Naive thymus-derived CD4-positive, alpha-beta T cell (primary cell): ENCODE measurements at regions not wholly inside any gene's neighbourhood (a gene's known extent, or its start where the extent isn't known, plus 50 kb on each side); places are given as distances from the start of the nearest gene placed in this dataset.

ENCODE experiments used
- ATAC-seq: fragments of 150-1000 bp; cut with Tn5 transposase; 2 replicates; pipeline ENCODE4 v1.10.0; 2021; ENCODE audit warnings: mild to moderate bottlenecking, moderate library complexity
- CTCF ChIA-PET: fragments of 350-600 bp; sonication (Branson Sonifier 250); formaldehyde crosslinking; loops from one replicate; lab custom pipeline; 2021; ENCODE audit warnings: antibody characterized with exemption; lab: Charles Lee
- POLR2A ChIA-PET: fragments of 350-600 bp; sonication (Branson Sonifier 250); formaldehyde crosslinking; loops from one replicate; lab custom pipeline; 2021; ENCODE audit warnings: antibody characterized with exemption, inconsistent platforms; lab: Charles Lee
- DNase-seq, 9 donors: peaks; one replicate each; pipeline versions ENCODE4 v3.0.0 to v3.0.0-alpha.2; 2020 to 2022; ENCODE audit warnings: mixed read lengths in 1 of 9
- H3K27ac ChIP-seq: one replicate; pipeline ENCODE4 v1.7.0; 2013; ENCODE audit warnings: mild to moderate bottlenecking, low read depth, low read length, moderate library complexity
- H3K27me3 ChIP-seq, 2 donors: one replicate each; pipeline ENCODE4 v1.7.0; 2013; ENCODE audit warnings: low read length in 2 of 2, mild to moderate bottlenecking in 2 of 2, moderate library complexity in 2 of 2; ENCODE audit not compliant: control insufficient read depth in 2 of 2, insufficient read depth in 2 of 2
- H3K36me3 ChIP-seq, 3 experiments: 1 replicate in 2 of 3; 2 replicates in 1 of 3; pipeline ENCODE4 v1.7.0; 2013; ENCODE audit warnings: low read length in 3 of 3, mild to moderate bottlenecking in 3 of 3, moderate library complexity in 1 of 3; ENCODE audit not compliant: insufficient read depth in 3 of 3, control insufficient read depth in 2 of 3
- H3K4me1 ChIP-seq, 2 donors: one replicate each; pipeline ENCODE4 v1.7.0; 2013; ENCODE audit warnings: low read length in 2 of 2, mild to moderate bottlenecking in 2 of 2, moderate library complexity in 1 of 2; ENCODE audit not compliant: control insufficient read depth in 2 of 2, insufficient read depth in 2 of 2
- H3K4me3 ChIP-seq: 2 replicates; pipeline ENCODE4 v1.7.0; 2013; ENCODE audit warnings: mild to moderate bottlenecking, low read length
- H3K9me3 ChIP-seq, 3 experiments: 1 replicate in 2 of 3; 2 replicates in 1 of 3; pipeline ENCODE4 v1.7.0; 2013; ENCODE audit warnings: low read length in 3 of 3; ENCODE audit not compliant: control insufficient read depth in 2 of 3
- H3K27ac Mint-ChIP-seq, 9 donors: one replicate each; pipeline ENCODE4 v1.8.0; 2020 to 2022; ENCODE audit warnings: mixed read lengths in 9 of 9, mild to moderate bottlenecking in 8 of 9, moderate library complexity in 5 of 9, inconsistent platforms in 2 of 9
- H3K27me3 Mint-ChIP-seq, 5 donors: one replicate each; pipeline ENCODE4 v1.8.0; 2021 to 2022; ENCODE audit warnings: mixed read lengths in 5 of 5, mild to moderate bottlenecking in 1 of 5
- H3K36me3 Mint-ChIP-seq, 5 donors: one replicate each; pipeline ENCODE4 v1.8.0; 2020 to 2022; ENCODE audit warnings: mixed read lengths in 5 of 5, mild to moderate bottlenecking in 3 of 5, inconsistent platforms in 1 of 5
- H3K4me1 Mint-ChIP-seq, 7 donors: one replicate each; pipeline ENCODE4 v1.8.0; 2020 to 2022; ENCODE audit warnings: mixed read lengths in 7 of 7, mild to moderate bottlenecking in 3 of 7, inconsistent platforms in 1 of 7
- H3K4me3 Mint-ChIP-seq, 10 donors: one replicate each; pipeline ENCODE4 v1.8.0; 2020 to 2022; ENCODE audit warnings: mild to moderate bottlenecking in 10 of 10, mixed read lengths in 10 of 10, moderate library complexity in 6 of 10, inconsistent platforms in 2 of 10
- H3K9me3 Mint-ChIP-seq, 11 donors: one replicate each; pipeline ENCODE4 v1.8.0; 2020 to 2022; ENCODE audit warnings: mixed read lengths in 11 of 11, mild to moderate bottlenecking in 4 of 11, inconsistent platforms in 1 of 11, moderate library complexity in 1 of 11
- intact Hi-C, 2 donors: fragments of 100-400 bp; cut with micrococcal nuclease; formaldehyde crosslinking; loops; one replicate each; pipeline ENCODE4 v1.15.1; 2023

DNA sequence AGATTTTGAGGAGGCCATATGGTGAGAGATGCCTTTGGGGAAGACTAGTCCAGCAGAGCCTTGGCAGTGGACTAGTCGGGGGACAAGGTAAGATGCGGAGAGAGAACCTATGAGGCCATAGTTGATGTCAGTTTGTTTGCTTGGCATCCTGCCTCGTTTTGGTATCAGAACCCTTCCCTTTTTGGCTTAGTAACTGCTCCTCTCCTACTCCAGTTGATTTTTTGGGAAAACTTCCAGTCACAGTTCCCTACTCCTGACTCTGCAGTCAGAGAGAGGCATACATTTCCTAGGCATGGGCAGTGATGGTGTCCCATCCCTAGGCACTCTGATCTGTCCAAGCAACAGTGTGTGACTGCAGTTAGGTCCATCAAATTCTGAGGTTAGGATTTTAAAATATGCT is 398.3 kb downstream of the AEBP2 start:
- H3K27me3 Mint-ChIP-seq = peaks cover 0 to 3% (median 0%) of the 10 kb centered on the region in 5 donors
- peaks cover 0 to 3% (median 0%) of the 10 kb centered on the region in 5 donors for H3K36me3 Mint-ChIP-seq
- Histone ChIP-seq H3K9me3 (no peaks in the 10 kb centered on the region), H3K4me3 (no peak overlapping the region), H3K27ac (no peak overlapping the region), H3K27me3 (no peaks in the 10 kb centered on the region), H3K4me1 (no peaks in the 10 kb centered on the region), H3K36me3 (no peaks in the 10 kb centered on the region)
- POLR2A ChIA-PET = no interaction called here
- no peak overlapping the region for H3K27ac Mint-ChIP-seq
- DNase-seq (no peak), ATAC-seq (no peak)
- peaks cover 0 to 6% (median 2%) of the 10 kb centered on the region in 11 donors for H3K9me3 Mint-ChIP-seq
- H3K4me3 Mint-ChIP-seq = no peak overlapping the region
- H3K4me1 Mint-ChIP-seq = peaks cover 0 to 4% (median 0%) of the 10 kb centered on the region in 7 donors
- intact Hi-C loops = no loop called here
- CTCF ChIA-PET = no interaction called here

- intact Hi-C loops = no loop called here
- DNase-seq (no peak), ATAC-seq (no peak)
- ChIA-PET POLR2A (no interaction called here), CTCF (no interaction called here)
- Mint-ChIP-seq H3K4me1 (no peaks in the 10 kb centered on the region), H3K27ac (no peak overlapping the region), H3K27me3 (peaks cover 0 to 3% (median 0%) of the 10 kb centered on the region in 5 donors), H3K4me3 (no peak overlapping the region), H3K36me3 (no peaks in the 10 kb centered on the region), H3K9me3 (peaks cover 0 to 8% (median 0%) of the 10 kb centered on the region in 11 donors)
- H3K4me1 ChIP-seq = no peaks in the 10 kb centered on the region
- H3K4me3 ChIP-seq = no peak overlapping the region
- no peak overlapping the region for H3K27ac ChIP-seq
- H3K9me3 ChIP-seq = no peaks in the 10 kb centered on the region
- H3K36me3 ChIP-seq = no peaks in the 10 kb centered on the region
- no peaks in the 10 kb centered on the region for H3K27me3 ChIP-seq
Observed at GRCh38 chr12:19841451-19841850, 402.2 kb downstream of the AEBP2 start.

DNA sequence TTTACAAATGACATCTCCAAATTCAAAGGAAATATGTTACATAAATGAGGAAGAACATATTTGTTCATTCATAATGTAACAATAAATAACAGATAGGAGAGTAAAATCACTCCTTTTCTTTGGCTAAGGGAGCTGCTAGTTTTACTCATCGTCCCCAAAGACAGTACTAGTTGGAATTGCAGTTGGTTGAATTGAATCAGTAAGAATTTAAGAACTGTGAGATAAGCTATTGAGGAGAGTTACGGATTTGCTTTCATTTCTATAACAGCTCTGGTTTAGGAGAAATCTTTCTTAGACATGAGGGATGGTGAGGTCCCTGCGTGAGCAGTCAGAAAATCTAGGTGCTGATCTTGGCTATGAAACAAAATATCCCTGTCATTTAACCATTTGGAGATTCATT is 402.8 kb downstream of the AEBP2 start:
- H3K36me3 Mint-ChIP-seq = no peaks in the 10 kb centered on the region
- H3K4me1 Mint-ChIP-seq = no peaks in the 10 kb centered on the region
- POLR2A ChIA-PET = no interaction called here
- no peaks in the 10 kb centered on the region for H3K27me3 ChIP-seq
- no peak for DNase-seq
- ATAC-seq = no peak
- no peak overlapping the region for H3K27ac ChIP-seq
- H3K9me3 Mint-ChIP-seq = peaks cover 0 to 11% (median 0%) of the 10 kb centered on the region in 11 donors
- intact Hi-C loops = no loop called here
- H3K4me1 ChIP-seq = no peaks in the 10 kb centered on the region
- CTCF ChIA-PET = no interaction called here
- H3K36me3 ChIP-seq = no peaks in the 10 kb centered on the region
- peaks cover 0 to 3% (median 0%) of the 10 kb centered on the region in 5 donors for H3K27me3 Mint-ChIP-seq
- no peaks in the 10 kb centered on the region for H3K9me3 ChIP-seq
- no peak overlapping the region for H3K4me3 ChIP-seq
- H3K27ac Mint-ChIP-seq = no peak overlapping the region
- H3K4me3 Mint-ChIP-seq = no peak overlapping the region

DNA sequence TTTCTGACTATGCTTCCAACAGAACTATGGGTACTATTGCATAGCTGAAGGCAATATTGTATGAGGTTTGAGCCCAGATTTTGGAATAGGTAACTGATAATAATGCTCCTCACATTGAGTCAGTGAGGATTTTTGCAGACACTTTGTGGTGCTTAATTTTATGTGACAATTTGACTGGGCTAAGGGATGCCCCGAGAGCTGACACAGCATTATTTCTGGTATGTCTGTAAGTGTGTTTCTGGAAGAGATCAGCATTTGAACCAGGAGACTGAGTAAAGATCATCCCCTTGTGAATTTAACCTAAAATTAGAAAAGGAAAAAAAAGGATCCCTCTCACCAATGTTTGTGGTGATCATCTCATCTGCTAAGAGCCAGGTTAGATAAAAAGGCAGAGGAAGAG is 404.9 kb downstream of the AEBP2 start:
- DNase-seq (no peak), ATAC-seq (no peak)
- H3K36me3 Mint-ChIP-seq = no peaks in the 10 kb centered on the region
- H3K27me3 ChIP-seq = no peaks in the 10 kb centered on the region
- H3K9me3 ChIP-seq = no peaks in the 10 kb centered on the region
- H3K4me1 Mint-ChIP-seq = no peaks in the 10 kb centered on the region
- POLR2A ChIA-PET = no interaction called here
- no peaks in the 10 kb centered on the region for H3K36me3 ChIP-seq
- no peak overlapping the region for H3K27ac ChIP-seq
- intact Hi-C loops = no loop called here
- H3K27ac Mint-ChIP-seq = no peak overlapping the region
- H3K9me3 Mint-ChIP-seq = peaks cover 0 to 10% (median 2%) of the 10 kb centered on the region in 11 donors
- H3K4me3 Mint-ChIP-seq = no peak overlapping the region
- H3K27me3 Mint-ChIP-seq = peaks cover 0 to 4% (median 0%) of the 10 kb centered on the region in 5 donors
- no peak overlapping the region for H3K4me3 ChIP-seq
- H3K4me1 ChIP-seq = no peaks in the 10 kb centered on the region
- CTCF ChIA-PET = no interaction called here

DNA sequence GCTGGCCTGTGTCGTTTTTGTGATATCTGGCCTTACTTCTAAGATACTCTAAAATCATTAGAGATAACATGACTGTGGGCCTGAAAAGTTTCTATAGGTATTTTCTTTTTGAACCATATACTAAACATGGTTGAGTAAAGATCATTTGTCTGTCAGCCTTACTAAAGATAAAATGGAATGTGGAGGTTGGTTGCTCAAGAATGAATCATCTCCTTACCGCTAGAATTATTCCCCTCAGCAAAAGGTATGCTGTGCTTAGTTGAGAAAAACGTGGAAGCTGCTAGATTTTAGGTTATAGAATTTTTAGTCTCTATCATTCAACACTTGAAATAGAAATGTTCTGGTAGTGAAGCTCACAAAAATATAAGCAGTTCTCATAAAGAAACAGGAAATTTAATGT is 407.3 kb downstream of the AEBP2 start:
- no peaks in the 10 kb centered on the region for H3K9me3 ChIP-seq
- Mint-ChIP-seq H3K27me3 (peaks cover 0 to 12% (median 0%) of the 10 kb centered on the region in 5 donors), H3K9me3 (peaks cover 0 to 15% (median 6%) of the 10 kb centered on the region in 11 donors), H3K4me3 (no peak overlapping the region), H3K4me1 (no peaks in the 10 kb centered on the region), H3K27ac (no peak overlapping the region), H3K36me3 (no peaks in the 10 kb centered on the region)
- no peaks in the 10 kb centered on the region for H3K36me3 ChIP-seq
- H3K27ac ChIP-seq = no peak overlapping the region
- DNase-seq (no peak), ATAC-seq (no peak)
- intact Hi-C loops = no loop called here
- no peak overlapping the region for H3K4me3 ChIP-seq
- no peaks in the 10 kb centered on the region for H3K27me3 ChIP-seq
- ChIA-PET POLR2A (no interaction called here), CTCF (no interaction called here)
- no peaks in the 10 kb centered on the region for H3K4me1 ChIP-seq

DNA sequence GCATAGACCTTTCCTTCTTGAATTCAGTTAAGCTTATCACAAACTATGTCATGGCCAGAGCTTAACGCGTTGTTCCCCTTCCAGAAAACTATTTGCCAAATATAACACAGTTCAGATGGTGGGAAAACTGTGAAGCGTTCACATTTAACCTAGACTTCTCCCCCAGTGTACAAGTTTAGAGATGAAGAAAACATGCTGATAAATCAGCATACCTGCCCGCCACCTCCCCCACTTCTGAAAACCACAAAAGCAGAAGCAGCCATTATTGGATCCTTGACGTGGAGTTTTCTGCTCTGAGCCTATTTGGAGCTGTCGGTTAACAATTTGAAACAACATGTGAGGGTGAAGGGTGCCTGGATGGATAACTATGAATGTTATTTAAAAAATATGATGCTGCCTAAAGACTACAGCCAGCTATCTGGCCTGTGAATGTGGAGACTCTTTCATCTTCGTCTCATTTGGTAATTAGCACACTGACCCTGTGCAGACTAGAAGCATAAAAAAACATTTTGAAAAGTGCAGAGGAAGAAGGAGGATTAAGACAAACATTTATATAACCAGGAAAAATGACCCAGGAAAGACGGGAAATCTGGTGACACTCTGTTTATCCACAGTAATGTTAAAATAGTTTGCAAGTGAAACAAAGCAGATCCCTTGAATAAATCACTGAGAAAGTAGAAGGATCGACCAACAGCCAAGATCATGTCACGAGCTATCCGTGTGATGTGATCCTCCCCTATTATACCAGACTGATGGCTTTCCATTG is 408.2 kb downstream of the AEBP2 start:
- Histone ChIP-seq H3K27me3 (no peaks in the 10 kb centered on the region), H3K4me3 (no peak overlapping the region), H3K36me3 (no peaks in the 10 kb centered on the region), H3K4me1 (no peaks in the 10 kb centered on the region), H3K9me3 (no peaks in the 10 kb centered on the region), H3K27ac (no peak overlapping the region)
- Mint-ChIP-seq H3K27ac (no peak overlapping the region), H3K27me3 (peaks cover 0 to 17% (median 0%) of the 10 kb centered on the region in 5 donors), H3K4me3 (no peak overlapping the region), H3K9me3 (peaks cover 0 to 15% (median 7%) of the 10 kb centered on the region in 11 donors), H3K4me1 (no peaks in the 10 kb centered on the region), H3K36me3 (no peaks in the 10 kb centered on the region)
- CTCF ChIA-PET = no interaction called here
- no peak for ATAC-seq
- POLR2A ChIA-PET = no interaction called here
- no peak for DNase-seq
- intact Hi-C loops = no loop called here

GRCh38 chr12:19848421-19848820 is 409.1 kb downstream of the AEBP2 start:
- H3K9me3 ChIP-seq = no peaks in the 10 kb centered on the region
- no peak for DNase-seq
- ATAC-seq = no peak
- H3K4me1 Mint-ChIP-seq = no peaks in the 10 kb centered on the region
- no peak overlapping the region for H3K27ac ChIP-seq
- peaks cover 0 to 17% (median 0%) of the 10 kb centered on the region in 5 donors for H3K27me3 Mint-ChIP-seq
- ChIA-PET CTCF (no interaction called here), POLR2A (no interaction called here)
- no peaks in the 10 kb centered on the region for H3K36me3 ChIP-seq
- H3K27ac Mint-ChIP-seq = no peak overlapping the region
- peaks cover 0 to 15% (median 7%) of the 10 kb centered on the region in 11 donors for H3K9me3 Mint-ChIP-seq
- no peak overlapping the region for H3K4me3 Mint-ChIP-seq
- no peaks in the 10 kb centered on the region for H3K4me1 ChIP-seq
- no peak overlapping the region for H3K4me3 ChIP-seq
- H3K27me3 ChIP-seq = no peaks in the 10 kb centered on the region
- no peaks in the 10 kb centered on the region for H3K36me3 Mint-ChIP-seq
- intact Hi-C loops = no loop called here
